ENCODE measurements at regions not wholly inside any gene's neighbourhood (a gene's known extent, or its start where the extent isn't known, plus 50 kb on each side); places are given as distances from the start of the nearest gene placed in this dataset.

DNA sequence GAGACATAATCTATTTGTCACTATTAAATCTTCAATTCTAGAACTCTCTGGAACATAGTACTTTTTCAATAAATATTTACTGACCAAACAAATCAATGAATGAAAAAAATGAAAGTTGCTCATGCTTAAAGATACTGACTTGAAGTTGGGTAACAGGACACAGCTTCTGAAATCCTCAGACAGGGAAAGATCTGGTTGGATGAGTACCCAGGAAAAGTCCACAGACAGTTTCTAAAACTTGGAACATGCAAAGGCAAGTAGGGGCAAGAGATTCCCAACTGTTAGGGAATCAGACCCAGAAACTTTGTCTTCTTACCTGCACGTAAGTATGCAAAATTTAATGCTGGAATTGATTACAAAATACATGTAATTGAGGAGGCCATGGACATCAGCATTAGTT is 366.2 kb downstream of the ACTL7B start:
- TF ChIP-seq SCRT1 (tag by site-specific recombination; IDR thresholded peaks at IDR 0.05; ENCODE audit: borderline replicate concordance) = no peak
- no peak for TF ChIP-seq ZNF146 (tag by site-specific recombination; IDR thresholded peaks at IDR 0.05)
- TF ChIP-seq RBAK (tag by site-specific recombination; IDR thresholded peaks at IDR 0.05) = no peak
- TF ChIP-seq GLI4 (tag by site-specific recombination; IDR thresholded peaks at IDR 0.05) = no peak
